Glomerular endothelial cell (primary cell): ENCODE measurements at regions not wholly inside any gene's neighbourhood (a gene's known extent, or its start where the extent isn't known, plus 50 kb on each side); places are given as distances from the start of the nearest gene placed in this dataset.
A peak's percentile ranks its signal among the peaks of the same experiment; 100 is the strongest.
"Not testable (repeated sequence)": the region's sequence is repeated elsewhere in the genome, so short reads cannot be mapped to it uniquely, and the experiment has no call there.

Experiments used
- DNase-seq: peaks from one replicate; pipeline ENCODE4 v3.0.0-alpha.2; 2011; ENCODE audit warnings: low read depth, low spot score; ENCODE audit errors: extremely low read depth

DNA sequence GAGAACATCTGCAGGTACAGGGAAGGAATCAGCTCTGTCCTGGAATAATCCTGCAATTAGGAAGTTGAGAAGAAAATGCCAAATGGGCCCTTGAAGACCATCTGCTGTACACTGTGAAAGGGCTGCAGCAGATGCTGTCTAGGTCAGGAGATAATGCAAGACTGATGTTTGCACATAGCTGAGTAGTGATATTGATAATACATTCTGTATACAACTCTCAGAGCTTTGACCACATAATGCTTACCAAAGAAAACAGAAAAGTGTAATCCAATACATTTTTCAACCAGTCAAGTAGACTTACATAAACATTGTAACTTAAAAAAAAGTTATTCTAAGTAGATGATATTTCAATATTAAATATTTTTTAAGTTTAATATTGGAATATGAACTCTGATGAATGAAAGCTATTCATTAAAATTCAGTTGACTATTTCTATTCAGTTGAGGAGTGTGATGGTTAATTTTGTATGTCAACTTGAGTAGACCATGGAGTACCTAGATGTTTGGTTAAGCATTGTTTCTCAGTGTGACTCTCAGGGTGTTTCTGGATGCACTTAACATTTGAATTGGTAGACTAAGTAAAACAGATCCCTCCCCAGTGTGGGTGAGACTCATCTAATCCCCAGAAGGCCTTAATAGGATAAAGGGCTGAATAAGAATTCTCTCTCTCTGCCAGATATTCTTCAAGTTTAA, 380.1 kb upstream of the PRR16 start:
- DNase-seq: no peak

GRCh38 chr5:120084543-120084870, 379.6 kb upstream of the PRR16 start:
- no peak for DNase-seq

DNA sequence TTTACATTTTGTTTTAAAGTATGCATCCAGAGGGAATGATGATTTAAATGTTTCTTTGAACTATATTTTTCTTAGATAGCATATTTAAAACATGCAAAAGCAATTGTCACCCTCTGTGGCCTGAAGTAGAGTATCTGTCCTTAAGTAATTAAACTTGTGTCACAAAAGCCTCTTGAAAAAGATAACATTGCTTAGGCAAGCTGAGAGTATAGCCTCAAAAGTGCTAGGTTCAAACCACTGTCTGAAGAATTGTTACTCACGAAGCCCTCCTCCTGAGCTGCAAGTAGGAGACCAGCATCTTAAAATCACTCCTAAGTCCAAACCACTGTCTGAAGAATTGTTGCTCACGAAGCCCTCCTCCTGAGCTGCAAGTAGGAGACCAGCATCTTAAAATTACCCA, 378.0 kb upstream of the PRR16 start:
- DNase-seq: no peak

GRCh38 chr5:120088412-120088811, 375.7 kb upstream of the PRR16 start:
- DNase-seq: no peak

GRCh38 chr5:120088836-120089235, 375.3 kb upstream of the PRR16 start:
- DNase-seq: no peak

GRCh38 chr5:120091376-120091948, 372.6 kb upstream of the PRR16 start:
- no peak for DNase-seq

GRCh38 chr5:120092649-120093048, 371.5 kb upstream of the PRR16 start:
- no peak for DNase-seq

DNA sequence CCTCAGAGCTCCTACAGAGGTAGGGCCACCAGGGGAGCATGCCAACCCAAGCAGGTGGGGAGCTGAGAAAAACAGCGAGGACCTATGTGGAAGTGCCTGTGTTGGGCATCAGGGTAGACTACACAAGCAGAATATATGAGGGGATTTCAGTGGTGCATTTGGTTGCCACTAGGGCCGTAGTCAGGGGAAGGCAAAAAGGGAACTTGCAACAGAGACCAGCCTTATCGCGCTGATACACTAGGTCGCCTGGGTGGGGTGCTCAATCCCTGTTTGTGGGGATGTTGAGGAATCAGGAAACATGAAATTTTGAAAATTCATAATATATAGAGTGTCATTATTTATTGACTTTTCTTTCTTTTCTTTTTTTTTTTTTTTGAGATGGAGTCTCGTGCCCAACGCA, 370.9 kb upstream of the PRR16 start:
- DNase-seq: no peak

GRCh38 chr5:120096413-120096812, 367.7 kb upstream of the PRR16 start:
- DNase-seq: no peak

DNA sequence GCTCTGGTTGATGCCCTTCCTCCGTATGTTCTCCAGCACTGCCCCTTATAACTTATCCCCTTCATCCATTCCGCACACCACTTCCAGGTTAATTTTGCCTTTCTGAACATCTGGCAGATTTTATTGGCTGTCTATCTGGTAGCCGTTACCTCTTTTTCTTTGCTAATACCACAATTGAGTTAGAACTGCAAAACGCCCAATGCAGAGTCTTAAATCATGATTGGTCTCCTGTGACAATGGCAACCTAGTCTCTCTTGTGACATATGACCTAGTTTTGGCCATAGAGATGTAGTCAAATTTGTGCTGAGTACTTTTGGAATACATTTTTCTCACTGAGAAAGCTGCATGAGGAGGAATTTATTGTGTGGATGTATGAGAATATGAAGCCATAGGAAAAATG, 365.7 kb upstream of the PRR16 start:
- DNase-seq: no peak

DNA sequence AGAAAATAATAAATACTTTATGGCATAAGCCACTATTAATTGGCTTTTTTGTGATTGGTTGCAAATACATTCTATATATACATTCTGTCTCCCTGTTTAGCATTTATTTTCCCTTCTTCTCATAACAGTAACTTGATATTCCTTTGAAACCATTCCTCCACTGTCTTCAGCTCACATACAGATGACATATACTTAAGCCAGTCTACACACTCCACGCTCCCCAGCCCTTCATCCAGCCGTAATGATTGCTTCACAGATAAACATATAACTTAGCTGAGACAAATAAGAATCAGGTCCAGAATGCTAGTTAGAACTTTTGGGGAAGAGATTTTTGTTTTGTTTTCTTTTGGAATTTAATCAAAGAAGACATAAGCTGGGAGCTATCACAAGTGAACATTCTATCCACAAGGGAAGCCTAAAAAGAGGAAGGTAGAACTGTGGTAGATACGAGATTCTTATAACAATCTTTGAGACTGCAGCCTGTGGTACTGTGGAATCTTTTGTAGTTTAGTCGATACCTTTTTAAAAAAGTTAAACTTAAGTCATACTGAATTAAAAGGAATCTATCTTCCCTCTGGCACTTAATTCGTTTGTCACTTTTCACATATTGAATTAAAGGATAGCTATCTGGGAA, 365.1 kb upstream of the PRR16 start:
- DNase-seq: no peak

- no peak for DNase-seq
Observed at GRCh38 chr5:120101771-120102170, 362.3 kb upstream of the PRR16 start.

DNA sequence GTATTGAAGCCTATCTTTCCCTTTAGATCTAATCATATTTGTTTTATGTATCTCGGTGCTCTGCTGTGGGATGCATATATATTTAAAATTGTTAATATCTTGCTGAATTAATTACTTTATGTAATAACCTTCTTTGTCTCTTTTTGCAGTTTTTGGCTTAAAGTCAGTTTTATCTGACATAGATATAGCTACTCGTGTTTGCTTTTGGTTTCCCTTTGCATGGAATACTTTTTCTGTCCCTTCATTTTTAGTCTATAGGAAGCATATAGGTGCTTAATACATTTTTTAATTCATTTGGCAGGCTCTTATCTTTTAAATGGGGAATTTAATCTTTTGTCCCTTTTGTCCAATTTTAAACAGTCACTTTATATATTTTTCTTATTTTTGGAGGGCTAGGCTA, 360.6 kb upstream of the PRR16 start:
- no peak for DNase-seq

DNA sequence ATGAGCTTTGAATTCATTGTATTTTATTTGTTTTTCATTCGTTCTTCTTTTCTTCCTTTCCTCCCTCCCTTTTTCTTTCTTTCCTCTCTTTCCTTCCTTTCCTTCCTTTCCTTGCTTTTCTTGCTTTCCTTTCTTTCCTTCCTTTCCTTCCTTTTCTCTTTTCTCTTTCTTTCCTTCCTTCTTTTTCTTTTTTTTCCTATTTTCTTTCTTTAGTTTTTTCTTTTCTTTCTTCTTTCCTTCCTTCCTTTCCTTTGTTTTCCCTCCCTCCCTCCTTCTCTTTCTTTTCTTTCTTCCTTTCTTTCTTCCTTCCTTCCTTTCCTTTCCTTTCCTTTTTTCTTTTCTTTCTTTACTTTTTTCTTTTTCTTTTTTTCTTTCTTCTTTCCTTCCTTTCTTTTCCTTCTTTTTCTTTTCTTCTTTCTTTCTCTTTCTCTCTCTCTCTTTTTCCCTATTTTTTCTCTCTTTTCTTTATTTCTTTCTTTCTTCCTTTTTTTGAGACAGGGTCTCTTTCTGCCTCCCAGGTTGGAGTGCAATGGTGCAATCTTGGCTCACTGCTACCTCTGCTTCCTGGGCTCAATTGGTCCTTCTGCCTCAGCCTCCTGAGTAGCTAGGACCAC, 357.1 kb upstream of the PRR16 start:
- no peak for DNase-seq

- DNase-seq: no peak
Observed at GRCh38 chr5:120108586-120109248, 355.4 kb upstream of the PRR16 start.

DNA sequence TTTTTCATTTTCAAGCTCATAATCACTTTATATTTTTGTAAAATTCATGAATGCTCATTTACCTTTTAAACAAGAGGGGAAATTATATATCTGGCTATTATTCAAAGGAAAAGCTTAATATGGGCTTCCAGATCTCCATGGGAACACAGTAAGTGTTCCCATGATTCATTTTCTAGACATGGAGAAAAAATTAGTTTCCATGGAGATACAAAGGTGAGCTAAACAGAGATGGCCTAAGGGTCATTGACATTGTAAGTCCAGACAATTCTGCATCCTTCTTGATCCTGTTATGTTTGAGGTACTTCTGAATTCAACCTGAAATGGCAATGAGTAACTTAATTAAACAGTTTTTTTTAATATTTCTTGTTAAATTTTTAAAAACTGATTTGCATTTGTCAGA, 341.4 kb upstream of the PRR16 start:
- DNase-seq: no peak

DNA sequence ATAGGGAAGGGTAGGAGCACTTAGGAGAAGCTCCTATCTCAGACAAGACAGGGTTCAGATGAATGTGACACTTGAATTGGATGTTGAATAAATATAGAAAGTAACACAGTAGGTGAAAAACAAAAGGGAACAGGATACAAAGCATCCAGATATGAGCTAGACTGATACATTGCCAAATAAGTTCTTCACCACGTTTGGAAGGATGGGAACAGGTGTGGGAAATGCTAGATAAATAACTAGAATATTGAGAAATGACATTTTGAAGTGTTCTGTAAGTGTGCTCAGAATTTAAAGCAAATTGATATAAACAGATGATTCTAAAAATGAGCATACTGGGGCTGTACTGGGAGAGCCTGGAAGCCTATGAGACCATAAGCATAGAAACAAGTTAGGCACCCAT, 340.1 kb upstream of the PRR16 start:
- DNase-seq: no peak

DNA sequence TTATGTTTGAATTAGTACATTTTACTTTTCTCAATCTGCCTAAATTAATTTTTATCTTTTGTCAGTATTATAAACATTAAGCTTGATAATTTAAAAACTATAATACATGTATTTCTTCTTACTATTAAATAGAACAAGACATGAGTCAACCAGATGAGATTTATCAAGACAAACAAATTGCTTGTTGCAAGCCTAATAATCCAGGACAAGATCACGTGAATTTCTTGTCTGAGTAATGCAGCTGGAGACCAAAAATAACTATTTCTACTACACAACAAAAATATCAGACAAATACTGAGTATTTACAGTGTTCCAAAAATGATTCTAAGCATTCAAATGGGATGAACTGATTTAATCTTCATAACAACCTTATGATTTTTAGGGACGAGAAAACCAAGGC, 339.1 kb upstream of the PRR16 start:
- no peak for DNase-seq

GRCh38 chr5:120132347-120132746, 331.8 kb upstream of the PRR16 start:
- not testable (repeated sequence) for DNase-seq

GRCh38 chr5:120134944-120135343, 329.2 kb upstream of the PRR16 start:
- DNase-seq: no peak

DNA sequence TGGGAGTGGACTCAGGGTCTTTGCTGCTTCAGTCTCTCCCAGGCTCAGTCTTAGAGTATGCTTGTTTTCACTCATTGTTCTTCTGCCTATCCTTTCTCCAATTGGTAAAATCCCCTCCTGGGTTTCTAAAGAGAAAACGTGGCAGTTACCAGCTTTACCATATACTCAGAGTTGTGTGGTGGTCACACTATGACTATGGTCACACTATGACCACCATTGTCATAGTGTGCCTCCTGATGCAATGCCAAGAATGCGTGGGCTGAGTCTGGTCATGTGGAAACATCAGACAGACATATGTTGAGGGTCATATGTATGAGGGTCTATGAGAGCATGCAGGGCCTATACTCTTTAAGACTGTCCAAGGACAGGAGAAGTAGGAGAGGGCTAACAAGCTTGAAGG, 326.5 kb upstream of the PRR16 start:
- DNase-seq: no peak

DNA sequence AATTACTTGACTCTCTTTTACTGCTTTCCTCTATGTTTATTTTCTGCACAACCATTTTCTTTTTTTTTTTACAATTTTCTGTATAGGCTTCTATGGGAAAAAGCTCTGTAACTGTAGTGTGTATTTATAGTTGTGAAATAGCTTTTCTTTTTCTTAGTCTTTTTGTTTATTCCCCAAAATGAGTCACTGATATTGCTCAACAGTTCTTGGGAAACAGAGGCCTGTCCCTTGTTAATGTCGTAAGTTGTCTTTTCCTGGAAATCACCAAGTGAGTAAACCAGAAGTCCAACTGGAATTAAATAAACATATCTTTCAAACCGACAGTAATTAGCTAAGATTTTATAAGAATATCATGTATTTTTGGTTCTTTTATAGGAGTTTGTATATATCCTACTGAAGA, 325.1 kb upstream of the PRR16 start:
- DNase-seq: peak; percentile 9
